ENCODE measurements at regions not wholly inside any gene's neighbourhood (a gene's known extent, or its start where the extent isn't known, plus 50 kb on each side); places are given as distances from the start of the nearest gene placed in this dataset.

- TF ChIP-seq NFIC (IDR thresholded peaks at IDR 0.05; ENCODE audit: low read depth, low read length) (no peak), SUPT20H (IDR thresholded peaks at IDR 0.05; ENCODE audit: borderline replicate concordance, control insufficient read depth, low read depth, low read length) (no peak), CTCF (IDR thresholded peaks at IDR 0.05 in 2 of 3, conservative IDR thresholded peaks at IDR 0.05 in 1 of 3; ENCODE audit: control insufficient read depth in 2 of 3, extremely low read depth in 1 of 3, insufficient read depth in 1 of 3, low read depth in 3 of 3, low read length in 3 of 3) (no peak), NKRF (conservative IDR thresholded peaks at IDR 0.05) (no peak), BACH1 (IDR thresholded peaks at IDR 0.05; ENCODE audit: borderline replicate concordance) (no peak)
Measured at GRCh38 chr1:5324883-5325282, 667.3 kb downstream of the NPHP4 start.
